B cell (primary cell): ENCODE measurements at regions not wholly inside any gene's neighbourhood (a gene's known extent, or its start where the extent isn't known, plus 50 kb on each side); places are given as distances from the start of the nearest gene placed in this dataset.

Experiments used
- ATAC-seq: fragments of 200-7000 bp; cut with Tn5 transposase; one replicate; pipeline ENCODE4 v1.10.0; 2021; ENCODE audit warnings: low read depth, mild to moderate bottlenecking, moderate number of reproducible peaks, moderate library complexity
- CTCF ChIA-PET: fragments of 350-600 bp; sonication (Branson Sonifier 250); formaldehyde crosslinking; loops from one replicate; lab custom pipeline; 2021; ENCODE audit warnings: antibody characterized with exemption, inconsistent platforms; lab: Charles Lee
- POLR2A ChIA-PET: fragments of 350-600 bp; sonication (Branson Sonifier 250); formaldehyde crosslinking; loops from one replicate; lab custom pipeline; 2021; ENCODE audit warnings: antibody characterized with exemption; lab: Charles Lee
- DNase-seq: peaks from one replicate; pipeline ENCODE4 v3.0.0; 2013
- H2AFZ ChIP-seq: 2 replicates; pipeline ENCODE4 v1.6.1; 2012; ENCODE audit warnings: mild to moderate bottlenecking, low read depth, low read length; ENCODE audit not compliant: insufficient read depth, poor library complexity, severe bottlenecking
- H3K27ac ChIP-seq, 2 donors: 1 replicate in 1 of 2; 2 replicates in 1 of 2; pipeline ENCODE4 v1.5.1; 2012 to 2013; ENCODE audit warnings: low read length in 2 of 2, mild to moderate bottlenecking in 2 of 2, moderate library complexity in 1 of 2
- H3K27me3 ChIP-seq, 4 experiments: fragments of 200-600 bp in 1 of 4; sonication (generic) in 1 of 4; replicated peaks in 1 of 4; 1 replicate in 2 of 4; 2 replicates in 2 of 4; pipeline versions ENCODE4 v1.6.1 to v1.7.0; 2013 to 2016; ENCODE audit warnings: low read length in 3 of 4, mild to moderate bottlenecking in 2 of 4, mixed read lengths in 1 of 4, moderate library complexity in 1 of 4; ENCODE audit not compliant: insufficient read depth in 4 of 4, control insufficient read depth in 3 of 4; ENCODE audit errors: control extremely low read depth in 1 of 4
- H3K36me3 ChIP-seq, 2 experiments: replicated peaks in 1 of 2; 1 replicate in 1 of 2; 2 replicates in 1 of 2; pipeline versions ENCODE4 v1.6.1 to v1.7.1; 2013; ENCODE audit warnings: low read length in 1 of 2; ENCODE audit not compliant: insufficient read depth in 2 of 2, control insufficient read depth in 1 of 2; ENCODE audit errors: control extremely low read depth in 1 of 2, extremely low read depth in 1 of 2
- H3K4me1 ChIP-seq, 2 donors: fragments of 200-600 bp in 1 of 2; sonication (generic) in 1 of 2; 1 replicate in 1 of 2; 2 replicates in 1 of 2; pipeline versions ENCODE4 v1.5.1 to v1.6.1; 2013 to 2017; ENCODE audit warnings: low read length in 2 of 2; ENCODE audit not compliant: control insufficient read depth in 2 of 2, insufficient read depth in 2 of 2
- H3K4me2 ChIP-seq: replicated peaks from 2 replicates; pipeline ENCODE3; 2012; ENCODE audit warnings: mild to moderate bottlenecking, low read depth, low read length; ENCODE audit not compliant: poor library complexity, severe bottlenecking
- H3K4me3 ChIP-seq, 5 experiments: fragments of 200-600 bp in 1 of 5; sonication (generic) in 1 of 5; 1 replicate in 3 of 5; 2 replicates in 2 of 5; pipeline versions ENCODE4 v1.5.1 to v1.7.0; 2011 to 2016; ENCODE audit warnings: low read length in 4 of 5, mild to moderate bottlenecking in 4 of 5, low read depth in 2 of 5, control low read depth in 1 of 5, moderate library complexity in 1 of 5; ENCODE audit not compliant: insufficient read depth in 1 of 5; ENCODE audit errors: control extremely low read depth in 1 of 5, extremely low read depth in 1 of 5
- H3K79me2 ChIP-seq: fragments of 200-600 bp; sonication (generic); one replicate; pipeline ENCODE4 v1.6.0; 2016; ENCODE audit warnings: low read length; ENCODE audit not compliant: control insufficient read depth, insufficient read depth
- H3K9ac ChIP-seq: fragments of 200-600 bp; sonication (generic); 2 replicates; pipeline ENCODE4 v1.6.1; 2017; ENCODE audit warnings: mild to moderate bottlenecking, low read length, moderate library complexity
- H3K9me3 ChIP-seq, 3 donors: one replicate each; pipeline versions ENCODE4 v1.6.1 to v1.7.1; 2013; ENCODE audit warnings: low read length in 2 of 3; ENCODE audit not compliant: control insufficient read depth in 2 of 3, insufficient read depth in 1 of 3; ENCODE audit errors: control extremely low read depth in 1 of 3
- H4K20me1 ChIP-seq: 2 replicates; pipeline ENCODE4 v1.6.0; 2012; ENCODE audit warnings: mild to moderate bottlenecking, low read length; ENCODE audit not compliant: insufficient read depth, control insufficient read depth, poor library complexity, severe bottlenecking
- H3K27ac Mint-ChIP-seq: one replicate; pipeline ENCODE4 v1.8.0; 2021; ENCODE audit warnings: mixed read lengths
- H3K27me3 Mint-ChIP-seq: one replicate; pipeline ENCODE4 v1.8.0; 2021; ENCODE audit warnings: mixed read lengths
- H3K4me1 Mint-ChIP-seq: one replicate; pipeline ENCODE4 v1.8.0; 2021; ENCODE audit warnings: mixed read lengths
- H3K4me3 Mint-ChIP-seq: one replicate; pipeline ENCODE4 v1.8.0; 2021; ENCODE audit warnings: mixed read lengths
- H3K9me3 Mint-ChIP-seq: one replicate; pipeline ENCODE4 v1.8.0; 2022; ENCODE audit warnings: mixed read lengths; ENCODE audit not compliant: insufficient read depth
- EZH2 ChIP-seq: IDR thresholded peaks from 2 replicates; pipeline ENCODE4 v1.6.1; 2012; ENCODE audit warnings: borderline replicate concordance, low read depth, mild to moderate bottlenecking, moderate library complexity, low read length; ENCODE audit not compliant: insufficient read depth, poor library complexity, severe bottlenecking
- WGBS: methylation state at CpG from one replicate; pipeline ENCODE4 v1.1.5; 2013; ENCODE audit warnings: missing lambda C conversion rate; ENCODE audit not compliant: insufficient coverage; 5-methylcytosine and 5-hydroxymethylcytosine counted together
- intact Hi-C: fragments of 100-400 bp; cut with micrococcal nuclease; formaldehyde crosslinking; loops from one replicate; pipeline ENCODE4 v1.10.0; 2022
- TF ChIP-seq, protein P1 (sequence below): fragments of 200-600 bp; IDR thresholded peaks from one replicate; pipeline ENCODE4 v1.8.0; 2022; ENCODE audit warnings: antibody characterized with exemption, mild to moderate bottlenecking

DNA sequence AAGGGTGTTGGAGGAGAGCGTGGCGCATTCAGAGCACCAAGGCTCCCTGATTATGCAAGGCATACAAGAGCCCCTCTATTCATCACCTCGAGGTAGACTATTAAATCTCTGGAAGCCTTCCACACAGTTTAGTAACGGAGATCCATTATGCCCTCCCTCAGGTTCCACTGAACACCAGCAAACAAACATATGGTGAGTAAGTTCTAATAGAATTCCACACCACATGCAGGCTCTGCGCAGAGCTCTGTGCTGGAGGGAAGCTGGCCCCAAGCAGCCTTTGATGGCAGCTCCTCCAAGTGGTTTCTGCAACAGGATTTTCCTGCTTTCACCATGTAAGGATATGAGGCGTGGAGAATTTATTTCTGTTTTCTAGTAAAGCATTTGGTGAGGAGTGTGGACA lies 238.6 kb downstream of the C1D start:
- Histone ChIP-seq H3K4me3 (no peak overlapping the region), H3K9ac (no peak overlapping the region), H3K9me3 (no peaks in the 10 kb centered on the region), H3K4me2 (no peak overlapping the region), H3K79me2 (no peaks in the 10 kb centered on the region), H3K4me1 (peaks cover 17 to 20% of the 10 kb centered on the region in 2 donors), H4K20me1 (no peaks in the 10 kb centered on the region), H3K27me3 (no peaks in the 10 kb centered on the region), H3K27ac (no peak overlapping the region), H3K36me3 (no peaks in the 10 kb centered on the region), H2AFZ (no peak overlapping the region)
- POLR2A ChIA-PET, result no interaction called here
- DNase-seq, result no peak
- Mint-ChIP-seq H3K4me3 (no peak overlapping the region), H3K4me1 (peaks cover 21% of the 10 kb centered on the region), H3K27me3 (no peaks in the 10 kb centered on the region), H3K9me3 (no peaks in the 10 kb centered on the region), H3K27ac (no peak overlapping the region)
- TF ChIP-seq, protein P1, sequence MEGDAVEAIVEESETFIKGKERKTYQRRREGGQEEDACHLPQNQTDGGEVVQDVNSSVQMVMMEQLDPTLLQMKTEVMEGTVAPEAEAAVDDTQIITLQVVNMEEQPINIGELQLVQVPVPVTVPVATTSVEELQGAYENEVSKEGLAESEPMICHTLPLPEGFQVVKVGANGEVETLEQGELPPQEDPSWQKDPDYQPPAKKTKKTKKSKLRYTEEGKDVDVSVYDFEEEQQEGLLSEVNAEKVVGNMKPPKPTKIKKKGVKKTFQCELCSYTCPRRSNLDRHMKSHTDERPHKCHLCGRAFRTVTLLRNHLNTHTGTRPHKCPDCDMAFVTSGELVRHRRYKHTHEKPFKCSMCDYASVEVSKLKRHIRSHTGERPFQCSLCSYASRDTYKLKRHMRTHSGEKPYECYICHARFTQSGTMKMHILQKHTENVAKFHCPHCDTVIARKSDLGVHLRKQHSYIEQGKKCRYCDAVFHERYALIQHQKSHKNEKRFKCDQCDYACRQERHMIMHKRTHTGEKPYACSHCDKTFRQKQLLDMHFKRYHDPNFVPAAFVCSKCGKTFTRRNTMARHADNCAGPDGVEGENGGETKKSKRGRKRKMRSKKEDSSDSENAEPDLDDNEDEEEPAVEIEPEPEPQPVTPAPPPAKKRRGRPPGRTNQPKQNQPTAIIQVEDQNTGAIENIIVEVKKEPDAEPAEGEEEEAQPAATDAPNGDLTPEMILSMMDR, result no peak
- no peak for TF ChIP-seq EZH2
- intact Hi-C loops, result no loop called here
- WGBS, result 94% methylated on average over 2 of the region's 6 CpGs
- CTCF ChIA-PET, result no interaction called here
- no peak for ATAC-seq

DNA sequence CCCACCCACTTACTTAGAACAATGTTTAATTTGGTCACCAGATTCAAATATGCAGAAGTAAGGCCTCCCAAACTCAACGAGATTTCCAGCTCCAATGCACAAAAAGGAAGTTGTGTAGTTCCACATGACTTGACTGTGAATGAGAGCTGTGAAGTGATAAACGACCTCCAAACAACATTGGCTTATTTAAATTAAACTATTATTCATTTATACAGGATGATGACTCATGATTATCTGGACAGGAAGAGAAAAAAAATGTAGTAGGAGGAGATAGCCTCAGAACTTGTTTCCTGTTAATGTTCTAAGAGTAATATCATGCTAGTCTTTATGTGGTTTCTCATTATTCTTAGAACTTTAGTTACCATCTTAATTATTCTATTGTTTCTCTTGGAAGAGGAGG lies 237.3 kb downstream of the C1D start:
- Mint-ChIP-seq H3K4me1 (peaks cover 21% of the 10 kb centered on the region), H3K9me3 (no peaks in the 10 kb centered on the region), H3K27me3 (no peaks in the 10 kb centered on the region), H3K4me3 (peak overlapping the region; percentile 61), H3K27ac (no peak overlapping the region)
- DNase-seq (peak; percentile 36), ATAC-seq (peak; percentile 49)
- Histone ChIP-seq H3K9ac (no peak overlapping the region), H3K27me3 (no peaks in the 10 kb centered on the region), H3K36me3 (no peaks in the 10 kb centered on the region), H3K4me1 (peaks cover 17 to 20% of the 10 kb centered on the region in 2 donors), H3K9me3 (no peaks in the 10 kb centered on the region), H3K79me2 (no peaks in the 10 kb centered on the region), H3K4me3 (no peak overlapping the region), H3K4me2 (peak overlapping the region; percentile 35), H4K20me1 (no peaks in the 10 kb centered on the region), H2AFZ (no peak overlapping the region), H3K27ac (no peak overlapping the region)
- TF ChIP-seq, protein P1, result no peak
- no peak for TF ChIP-seq EZH2
- ChIA-PET CTCF (interaction anchor here (0.6 kb wide), 3 partner anchors 63 to 1416 kb away, joined by 3 read pairs; no protein-coding TSS in a partner anchor), POLR2A (no interaction called here)
- intact Hi-C loops, result no loop called here
- WGBS, result no CpG with 5 or more reads among the region's 2 CpGs
